Heart left ventricle (tissue), 13 donors: ENCODE measurements at regions not wholly inside any gene's neighbourhood (a gene's known extent, or its start where the extent isn't known, plus 50 kb on each side); places are given as distances from the start of the nearest gene placed in this dataset.

Experiments
- CTCF ChIP-seq, 12 donors: fragments of 200-600 bp; sonication (generic) in 4 of 12; IDR thresholded peaks; one replicate each; pipeline versions ENCODE4 v1.5.0 to v1.8.0; 2018 to 2022; ENCODE audit warnings: antibody characterized with exemption in 12 of 12, mild to moderate bottlenecking in 5 of 12
- POLR2A ChIP-seq, 2 donors: fragments of 450-650 bp; IDR thresholded peaks; one replicate each; pipeline ENCODE4 v1.6.1; 2017; ENCODE audit warnings: antibody characterized with exemption in 2 of 2, mild to moderate bottlenecking in 2 of 2, moderate library complexity in 2 of 2
- donor health status: ischemic (EF 13 %, LVEDD 7.1; RV severe dilation, severe dysfunction).
- donor health status: DM: no; HTN: yes; CAD: no.
- donor health status: DM: no; HTN: no; CAD: no.
- donor health status: ischemic (EF 25% LVEDD 6.9; RV normal size, moderate dysfunction).
- donor health status: ischemic (EF 25% LVEDD 5.7; RV mildly dilated, moderate dysfunction).
- donor health status: ischemic (EF 35%, LVEDD 5.7; RV mildly dilated, moderate dysfunction).
- donor health status: nonischemic (EF 11% LVEDD 7.7; RV severe dilation, severe dysfunction).
- donor health status: DM: yes; HTN: yes; CAD: no.
- donor health status: PGD.
- donor health status: ischemic (EF 29% LVEDD 5.4; RV normal size, mild dysfunction).
- donor health status: nonischemic (EF 23%, LVEDD 6.1; RV moderate dilation, normal function).

DNA sequence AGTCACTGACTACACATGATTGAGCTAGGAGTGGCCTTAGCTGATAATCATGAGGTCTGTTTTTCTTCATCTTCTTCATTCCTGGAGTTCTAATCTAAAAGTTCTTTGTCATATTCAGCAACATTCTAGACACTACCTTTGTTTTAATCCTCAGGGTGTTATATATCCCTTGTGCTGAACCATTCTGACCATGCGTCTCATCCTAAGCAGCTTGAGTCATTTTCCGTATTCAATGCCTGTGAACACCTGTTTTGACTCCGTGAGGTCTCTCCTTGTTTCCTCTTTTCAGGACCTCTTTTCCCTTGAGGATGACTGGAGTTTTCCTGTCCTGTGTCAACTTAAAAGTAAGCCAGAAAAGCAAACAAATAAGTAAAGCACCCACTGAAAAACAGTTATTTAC, 597.9 kb downstream of the GBA3 start:
- no peak for TF ChIP-seq CTCF (IDR thresholded peaks at IDR 0.05)
- TF ChIP-seq POLR2A (IDR thresholded peaks at IDR 0.05), result no peak
